ENCODE measurements at regions not wholly inside any gene's neighbourhood (a gene's known extent, or its start where the extent isn't known, plus 50 kb on each side); places are given as distances from the start of the nearest gene placed in this dataset.

DNA sequence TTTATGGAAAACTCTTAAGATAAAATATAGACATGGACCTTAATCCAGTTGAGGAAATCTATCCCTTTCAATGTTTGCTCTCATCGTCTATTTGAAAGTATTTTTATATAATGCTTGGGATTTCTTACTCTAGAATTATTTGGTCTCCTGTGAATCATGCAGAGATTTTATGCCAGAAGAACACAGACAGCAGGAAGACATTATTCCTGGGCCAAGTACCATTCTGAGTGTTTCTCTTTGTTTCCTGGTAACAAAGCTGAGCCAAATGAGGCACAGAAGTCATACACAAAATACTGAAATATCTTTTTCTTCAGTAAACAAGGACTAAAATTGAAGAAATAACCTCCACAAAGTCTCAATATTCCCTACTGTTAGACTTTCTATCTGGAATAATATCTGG is 538.2 kb upstream of the EYS start:
- H3K4me3 ChIP-seq = no peak overlapping the region
- no peak overlapping the region for H3K27ac ChIP-seq
- H3K36me3 ChIP-seq = no peaks in the 10 kb centered on the region
- TF ChIP-seq, protein P1, sequence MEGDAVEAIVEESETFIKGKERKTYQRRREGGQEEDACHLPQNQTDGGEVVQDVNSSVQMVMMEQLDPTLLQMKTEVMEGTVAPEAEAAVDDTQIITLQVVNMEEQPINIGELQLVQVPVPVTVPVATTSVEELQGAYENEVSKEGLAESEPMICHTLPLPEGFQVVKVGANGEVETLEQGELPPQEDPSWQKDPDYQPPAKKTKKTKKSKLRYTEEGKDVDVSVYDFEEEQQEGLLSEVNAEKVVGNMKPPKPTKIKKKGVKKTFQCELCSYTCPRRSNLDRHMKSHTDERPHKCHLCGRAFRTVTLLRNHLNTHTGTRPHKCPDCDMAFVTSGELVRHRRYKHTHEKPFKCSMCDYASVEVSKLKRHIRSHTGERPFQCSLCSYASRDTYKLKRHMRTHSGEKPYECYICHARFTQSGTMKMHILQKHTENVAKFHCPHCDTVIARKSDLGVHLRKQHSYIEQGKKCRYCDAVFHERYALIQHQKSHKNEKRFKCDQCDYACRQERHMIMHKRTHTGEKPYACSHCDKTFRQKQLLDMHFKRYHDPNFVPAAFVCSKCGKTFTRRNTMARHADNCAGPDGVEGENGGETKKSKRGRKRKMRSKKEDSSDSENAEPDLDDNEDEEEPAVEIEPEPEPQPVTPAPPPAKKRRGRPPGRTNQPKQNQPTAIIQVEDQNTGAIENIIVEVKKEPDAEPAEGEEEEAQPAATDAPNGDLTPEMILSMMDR (IDR thresholded peaks at IDR 0.05) = no peak
- H3K4me1 ChIP-seq = no peaks in the 10 kb centered on the region
- H3K27me3 ChIP-seq = no peaks in the 10 kb centered on the region
- no peaks in the 10 kb centered on the region for H3K9me3 ChIP-seq
- no peak for DNase-seq (ENCODE audit: low spot score)

GRCh38 chr6:66238851-66239250 is 531.8 kb upstream of the EYS start:
- Histone ChIP-seq H3K4me3 (no peak overlapping the region), H3K9me3 (no peaks in the 10 kb centered on the region), H3K27ac (no peak overlapping the region), H3K27me3 (no peaks in the 10 kb centered on the region), H3K36me3 (no peaks in the 10 kb centered on the region), H3K4me1 (no peaks in the 10 kb centered on the region)
- no peak for DNase-seq (ENCODE audit: low spot score)
- TF ChIP-seq, protein P1 (IDR thresholded peaks at IDR 0.05) = no peak

- TF ChIP-seq, protein P1 (IDR thresholded peaks at IDR 0.05) = no peak
- H3K9me3 ChIP-seq = no peaks in the 10 kb centered on the region
- no peak overlapping the region for H3K27ac ChIP-seq
- H3K27me3 ChIP-seq = no peaks in the 10 kb centered on the region
- H3K4me3 ChIP-seq = no peak overlapping the region
- no peak for DNase-seq (ENCODE audit: low spot score)
- no peaks in the 10 kb centered on the region for H3K4me1 ChIP-seq
- H3K36me3 ChIP-seq = no peaks in the 10 kb centered on the region
Observed at GRCh38 chr6:66232890-66233289, 525.9 kb upstream of the EYS start.

GRCh38 chr6:66230591-66230990 is 523.6 kb upstream of the EYS start:
- H3K4me3 ChIP-seq = no peak overlapping the region
- H3K9me3 ChIP-seq = no peaks in the 10 kb centered on the region
- H3K36me3 ChIP-seq = no peaks in the 10 kb centered on the region
- TF ChIP-seq, protein P1 (IDR thresholded peaks at IDR 0.05) = no peak
- H3K27ac ChIP-seq = no peak overlapping the region
- no peaks in the 10 kb centered on the region for H3K27me3 ChIP-seq
- H3K4me1 ChIP-seq = no peaks in the 10 kb centered on the region
- DNase-seq (ENCODE audit: low spot score) = no peak

- Histone ChIP-seq H3K9me3 (no peaks in the 10 kb centered on the region), H3K27ac (no peak overlapping the region), H3K36me3 (no peaks in the 10 kb centered on the region), H3K4me3 (no peak overlapping the region), H3K27me3 (no peaks in the 10 kb centered on the region), H3K4me1 (no peaks in the 10 kb centered on the region)
- DNase-seq (ENCODE audit: low spot score) = no peak
- TF ChIP-seq, protein P1 (IDR thresholded peaks at IDR 0.05) = no peak
Observed at GRCh38 chr6:66226109-66226508, 519.1 kb upstream of the EYS start.

GRCh38 chr6:66210964-66211363 is 503.9 kb upstream of the EYS start:
- no peaks in the 10 kb centered on the region for H3K27me3 ChIP-seq
- no peak overlapping the region for H3K27ac ChIP-seq
- no peak for DNase-seq (ENCODE audit: low spot score)
- no peaks in the 10 kb centered on the region for H3K4me1 ChIP-seq
- TF ChIP-seq, protein P1 (IDR thresholded peaks at IDR 0.05) = no peak
- no peak overlapping the region for H3K4me3 ChIP-seq
- peaks cover 0 to 7% of the 10 kb centered on the region in 2 donors for H3K9me3 ChIP-seq
- H3K36me3 ChIP-seq = no peaks in the 10 kb centered on the region

Measured in right atrium auricular region (tissue), 2 donors.